GM18867 (cell line): ENCODE measurements at regions not wholly inside any gene's neighbourhood (a gene's known extent, or its start where the extent isn't known, plus 50 kb on each side); places are given as distances from the start of the nearest gene placed in this dataset.
"Not testable (repeated sequence)": the region's sequence is repeated elsewhere in the genome, so short reads cannot be mapped to it uniquely, and the experiment has no call there.

Experiments used
- ATAC-seq: cut with Tn5 transposase; IDR thresholded peaks from one replicate; pipeline ENCODE4 v1.9.1; 2021; ENCODE audit warnings: mild to moderate bottlenecking, moderate library complexity; ENCODE audit not compliant: unreplicated experiment

GRCh38 chr7:37545619-37546534 is 97.2 kb upstream of the ELMO1 start:
- ATAC-seq: no peak

- ATAC-seq: no peak
These were observed 98.0 kb upstream of the ELMO1 start for GRCh38 chr7:37546677-37547076.

GRCh38 chr7:37549076-37549931 is 100.6 kb upstream of the ELMO1 start:
- no peak for ATAC-seq

- ATAC-seq: no peak
These were observed 101.8 kb upstream of the ELMO1 start for GRCh38 chr7:37550426-37550825.

- no peak for ATAC-seq
These were observed 102.2 kb upstream of the ELMO1 start for GRCh38 chr7:37550872-37551271.

- no peak for ATAC-seq
These were observed 103.4 kb upstream of the ELMO1 start for GRCh38 chr7:37552030-37552429.

GRCh38 chr7:37552439-37552838 is 103.8 kb upstream of the ELMO1 start:
- ATAC-seq: not testable (repeated sequence)

GRCh38 chr7:37555528-37555927 is 106.9 kb upstream of the ELMO1 start:
- ATAC-seq: no peak

GRCh38 chr7:37557571-37558209 is 109.0 kb upstream of the ELMO1 start:
- ATAC-seq: no peak

GRCh38 chr7:37558320-37559096 is 109.8 kb upstream of the ELMO1 start:
- no peak for ATAC-seq

GRCh38 chr7:37570145-37570544 is 113.4 kb upstream of the GPR141 start:
- no peak for ATAC-seq

- no peak for ATAC-seq
These were observed 111.8 kb upstream of the GPR141 start for GRCh38 chr7:37571806-37572205.

GRCh38 chr7:37577412-37577811 is 106.2 kb upstream of the GPR141 start:
- no peak for ATAC-seq

GRCh38 chr7:37577901-37578300 is 105.7 kb upstream of the GPR141 start:
- ATAC-seq: no peak

- ATAC-seq: no peak
These were observed 105.2 kb upstream of the GPR141 start for GRCh38 chr7:37578350-37578749.

- no peak for ATAC-seq
These were observed 103.2 kb upstream of the GPR141 start for GRCh38 chr7:37580376-37580775.

GRCh38 chr7:37584651-37585463 is 98.7 kb upstream of the GPR141 start:
- ATAC-seq: not testable (repeated sequence)

- no peak for ATAC-seq
These were observed 92.7 kb upstream of the GPR141 start for GRCh38 chr7:37590824-37591223.

- no peak for ATAC-seq
These were observed 91.2 kb upstream of the GPR141 start for GRCh38 chr7:37592366-37592765.

GRCh38 chr7:37594602-37595001 is 89.0 kb upstream of the GPR141 start:
- no peak for ATAC-seq
